H1 (cell line): ENCODE measurements at regions not wholly inside any gene's neighbourhood (a gene's known extent, or its start where the extent isn't known, plus 50 kb on each side); places are given as distances from the start of the nearest gene placed in this dataset.

Experiments
- EP300 ChIP-seq, 2 experiments: IDR thresholded peaks; 1 replicate in 1 of 2; 2 replicates in 1 of 2; pipeline ENCODE4 v1.6.1; 2011 to 2012; ENCODE audit warnings: low read depth in 2 of 2, low read length in 2 of 2, mild to moderate bottlenecking in 2 of 2, borderline replicate concordance in 1 of 2, inconsistent platforms in 1 of 2, moderate library complexity in 1 of 2
- SP1 ChIP-seq: IDR thresholded peaks from 2 replicates; pipeline ENCODE4 v1.6.1; 2011; ENCODE audit warnings: low read depth, low read length
- SP4 ChIP-seq: IDR thresholded peaks from 2 replicates; pipeline ENCODE4 v1.6.1; 2012; ENCODE audit warnings: low read length, inconsistent platforms
- TAF1 ChIP-seq: IDR thresholded peaks from 2 replicates; pipeline ENCODE4 v1.6.1; 2011; ENCODE audit warnings: mild to moderate bottlenecking, low read depth, low read length
- TF ChIP-seq, protein P1 (sequence below), 3 experiments: IDR thresholded peaks; 1 replicate in 2 of 3; 2 replicates in 1 of 3; pipeline versions ENCODE4 v1.5.1 to v1.6.1; 2011; ENCODE audit warnings: low read length in 3 of 3, mild to moderate bottlenecking in 3 of 3, inconsistent platforms in 2 of 3, low read depth in 1 of 3, moderate library complexity in 1 of 3; ENCODE audit not compliant: insufficient read depth in 1 of 3; ENCODE audit errors: control extremely low read depth in 1 of 3

DNA sequence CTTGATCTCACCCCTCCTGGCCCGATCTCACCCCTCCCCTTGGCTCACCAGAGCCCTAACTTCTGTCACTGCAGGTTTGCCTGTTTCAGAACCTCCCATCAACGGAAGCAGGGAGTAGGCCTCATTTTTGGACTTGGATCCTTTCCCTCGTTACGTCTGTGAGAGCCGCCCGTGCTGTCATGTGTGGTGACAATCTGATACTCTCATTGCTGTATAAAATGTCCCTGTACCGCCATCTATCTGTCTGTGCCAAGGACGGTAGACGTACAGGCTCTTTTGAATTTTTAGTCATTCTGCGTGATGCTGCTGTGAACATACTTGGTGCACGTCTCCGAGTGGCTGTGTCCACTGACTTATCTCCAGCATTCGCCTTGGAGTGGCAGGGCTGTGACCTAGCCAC, 1163.1 kb downstream of the BRD1 start:
- TF ChIP-seq, protein P1, sequence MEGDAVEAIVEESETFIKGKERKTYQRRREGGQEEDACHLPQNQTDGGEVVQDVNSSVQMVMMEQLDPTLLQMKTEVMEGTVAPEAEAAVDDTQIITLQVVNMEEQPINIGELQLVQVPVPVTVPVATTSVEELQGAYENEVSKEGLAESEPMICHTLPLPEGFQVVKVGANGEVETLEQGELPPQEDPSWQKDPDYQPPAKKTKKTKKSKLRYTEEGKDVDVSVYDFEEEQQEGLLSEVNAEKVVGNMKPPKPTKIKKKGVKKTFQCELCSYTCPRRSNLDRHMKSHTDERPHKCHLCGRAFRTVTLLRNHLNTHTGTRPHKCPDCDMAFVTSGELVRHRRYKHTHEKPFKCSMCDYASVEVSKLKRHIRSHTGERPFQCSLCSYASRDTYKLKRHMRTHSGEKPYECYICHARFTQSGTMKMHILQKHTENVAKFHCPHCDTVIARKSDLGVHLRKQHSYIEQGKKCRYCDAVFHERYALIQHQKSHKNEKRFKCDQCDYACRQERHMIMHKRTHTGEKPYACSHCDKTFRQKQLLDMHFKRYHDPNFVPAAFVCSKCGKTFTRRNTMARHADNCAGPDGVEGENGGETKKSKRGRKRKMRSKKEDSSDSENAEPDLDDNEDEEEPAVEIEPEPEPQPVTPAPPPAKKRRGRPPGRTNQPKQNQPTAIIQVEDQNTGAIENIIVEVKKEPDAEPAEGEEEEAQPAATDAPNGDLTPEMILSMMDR (IDR thresholded peaks at IDR 0.05; ENCODE audit: control extremely low read depth in 1 of 3, insufficient read depth in 1 of 3, low read depth in 1 of 3, low read length in 3 of 3), result no peak
- TF ChIP-seq EP300 (IDR thresholded peaks at IDR 0.05; ENCODE audit: borderline replicate concordance in 1 of 2, low read depth in 2 of 2, low read length in 2 of 2) (no peak), TAF1 (no peak), SP1 (no peak), SP4 (no peak)
